GM18498 (cell line): ENCODE measurements at regions not wholly inside any gene's neighbourhood (a gene's known extent, or its start where the extent isn't known, plus 50 kb on each side); places are given as distances from the start of the nearest gene placed in this dataset.
"Not testable (repeated sequence)": the region's sequence is repeated elsewhere in the genome, so short reads cannot be mapped to it uniquely, and the experiment has no call there.

Source experiments
- ATAC-seq: cut with Tn5 transposase; IDR thresholded peaks from one replicate; pipeline ENCODE4 v1.9.1; 2021; ENCODE audit warnings: mild to moderate bottlenecking, moderate library complexity; ENCODE audit not compliant: unreplicated experiment

DNA sequence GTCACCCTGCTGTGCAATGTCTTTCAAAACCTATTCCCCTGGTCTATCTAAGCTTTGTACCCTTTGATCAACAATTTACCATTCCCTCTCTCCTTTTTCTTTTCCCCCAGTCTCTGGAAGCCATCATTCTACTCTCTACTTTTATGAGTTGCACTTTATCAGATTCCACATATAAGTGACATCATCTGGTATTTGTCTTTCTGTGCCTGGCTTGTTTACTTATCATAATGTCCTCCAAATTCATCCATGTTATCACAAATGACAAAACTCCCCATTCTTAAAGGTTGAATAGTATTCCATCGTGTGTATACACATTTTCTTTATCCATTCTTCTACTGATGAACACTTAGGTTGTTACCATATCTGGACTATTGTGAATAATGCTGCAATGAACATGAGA lies 344.2 kb upstream of the CCNH start:
- ATAC-seq: no peak

DNA sequence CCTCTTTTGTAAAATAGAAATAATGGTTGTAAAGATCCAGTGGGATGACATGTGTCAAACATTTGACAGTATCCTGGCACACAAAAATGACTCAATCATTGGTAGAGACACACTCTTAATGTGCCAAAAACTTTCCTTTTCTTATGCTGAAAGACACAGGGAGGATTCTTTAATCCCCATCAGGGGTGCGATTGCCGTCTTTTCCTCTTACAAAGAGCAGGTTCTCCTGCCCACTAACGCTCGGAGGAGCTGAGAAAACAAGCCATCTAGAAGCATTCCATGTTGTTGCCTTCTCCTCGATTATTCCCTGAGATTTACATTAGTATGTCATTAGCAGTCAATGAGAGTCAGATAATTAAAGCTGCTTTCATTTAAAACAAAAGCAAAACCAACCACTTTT lies 342.6 kb upstream of the CCNH start:
- no peak for ATAC-seq

DNA sequence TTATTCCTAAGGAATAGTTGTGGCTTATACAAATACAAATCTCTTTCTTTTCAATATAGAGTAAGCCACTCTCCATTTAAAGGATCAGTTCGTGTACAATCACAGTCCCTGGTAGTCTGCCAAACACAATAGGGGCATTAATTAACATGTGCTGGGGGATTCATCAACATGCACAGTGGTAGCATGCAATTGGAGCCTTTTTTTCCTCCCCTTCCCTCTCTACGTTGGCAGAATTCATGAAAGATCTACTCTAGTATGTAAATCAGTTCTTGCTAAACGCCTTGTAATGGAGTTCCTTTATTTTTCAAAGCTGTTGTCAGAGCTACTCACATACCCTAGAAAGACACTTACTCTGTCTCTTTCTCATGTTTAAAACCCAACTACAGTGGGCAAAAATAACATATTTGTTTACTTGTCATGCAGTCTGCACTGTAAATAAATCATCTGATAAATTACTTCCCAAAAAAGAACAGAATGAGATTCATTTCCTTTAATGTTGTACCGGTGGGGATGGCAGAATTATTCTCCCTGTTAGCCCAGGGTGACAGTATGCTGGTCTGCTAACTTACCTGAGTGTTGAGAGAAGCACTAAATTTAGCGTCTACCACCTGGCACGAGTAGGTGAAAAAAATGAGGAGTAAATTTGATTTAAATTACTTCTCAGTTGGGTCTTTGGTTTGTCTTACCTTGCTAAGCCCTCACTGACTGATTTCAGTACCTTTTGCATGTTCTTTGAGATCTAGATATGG lies 341.5 kb upstream of the CCNH start:
- no peak for ATAC-seq

DNA sequence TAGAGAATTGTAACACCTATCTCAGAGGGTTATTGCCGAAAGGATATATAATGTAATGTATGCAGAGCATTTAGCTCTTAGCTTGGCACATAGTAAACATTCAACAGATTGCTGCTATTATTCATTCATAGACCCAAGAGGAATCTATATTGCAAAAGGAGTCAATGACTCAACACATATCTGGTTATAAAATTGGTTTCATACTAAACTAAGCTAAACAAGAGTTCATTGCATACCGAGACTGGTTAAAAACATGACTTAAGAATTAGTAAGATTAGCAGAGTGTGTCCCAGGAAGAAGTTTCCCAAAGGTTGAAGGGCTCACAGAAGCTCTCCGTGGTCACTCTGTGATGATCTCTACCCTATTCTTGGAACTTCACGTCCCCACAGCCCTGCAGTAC lies 339.6 kb upstream of the CCNH start:
- no peak for ATAC-seq

DNA sequence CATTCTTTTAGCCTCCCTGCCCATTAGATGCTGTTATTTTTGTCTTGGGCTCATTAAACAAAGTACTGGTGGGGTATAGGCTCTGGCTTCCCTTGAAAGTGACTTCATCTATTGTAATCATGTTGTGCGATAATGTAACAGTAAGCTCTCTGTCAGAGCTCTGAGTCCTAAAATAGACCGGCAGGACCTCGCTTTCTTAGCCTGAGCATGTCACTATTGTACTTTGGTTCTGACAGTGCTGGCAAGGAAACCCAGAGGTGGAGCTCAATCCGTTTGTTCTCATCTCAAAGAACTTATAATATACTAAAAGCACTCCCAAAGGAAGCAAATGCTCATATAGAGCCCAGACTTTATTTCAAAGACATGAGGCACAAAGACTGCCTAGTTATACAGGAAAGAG lies 339.1 kb upstream of the CCNH start:
- no peak for ATAC-seq

DNA sequence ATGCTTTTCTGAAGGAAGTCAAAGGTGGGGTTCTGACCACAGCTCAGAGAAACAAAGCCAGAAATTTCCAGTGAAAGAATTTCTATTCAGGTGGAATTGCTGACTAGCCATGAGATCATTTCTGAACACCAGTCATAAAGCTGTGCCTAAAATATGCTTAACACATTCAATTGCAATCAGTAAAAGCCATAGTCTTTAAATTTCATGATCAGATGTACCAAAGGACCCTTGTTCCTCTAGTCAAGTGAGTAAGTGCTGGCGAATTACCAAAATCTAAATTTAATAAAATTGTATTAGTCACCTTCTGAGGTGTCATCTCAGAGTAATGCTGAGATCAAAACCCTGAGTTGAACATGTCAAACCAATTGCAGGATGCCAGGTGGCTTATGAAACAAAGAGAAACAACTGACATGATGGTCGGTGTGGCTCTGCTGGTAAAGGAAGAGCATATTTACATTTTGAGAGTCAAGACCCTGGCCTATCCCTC lies 334.2 kb upstream of the CCNH start:
- ATAC-seq: no peak

DNA sequence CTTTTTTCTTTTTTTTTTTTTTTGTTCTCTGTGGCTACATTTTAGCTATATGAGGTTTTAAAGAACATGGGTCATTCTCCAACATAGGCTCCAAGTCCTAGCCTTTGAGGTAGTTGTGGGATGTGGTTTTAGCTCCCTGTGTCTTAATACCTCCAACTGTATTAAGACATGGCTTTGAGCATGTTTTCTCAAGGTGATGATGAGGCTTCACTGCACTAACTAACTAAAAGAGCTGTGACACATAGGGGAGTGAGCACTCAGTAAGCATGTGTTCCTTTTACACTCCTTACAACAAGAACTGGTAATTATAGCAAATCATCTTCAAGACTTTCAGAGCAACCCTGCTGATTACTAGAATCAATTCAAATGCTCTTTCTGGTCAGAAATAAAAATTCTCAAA lies 333.6 kb upstream of the CCNH start:
- ATAC-seq: no peak

DNA sequence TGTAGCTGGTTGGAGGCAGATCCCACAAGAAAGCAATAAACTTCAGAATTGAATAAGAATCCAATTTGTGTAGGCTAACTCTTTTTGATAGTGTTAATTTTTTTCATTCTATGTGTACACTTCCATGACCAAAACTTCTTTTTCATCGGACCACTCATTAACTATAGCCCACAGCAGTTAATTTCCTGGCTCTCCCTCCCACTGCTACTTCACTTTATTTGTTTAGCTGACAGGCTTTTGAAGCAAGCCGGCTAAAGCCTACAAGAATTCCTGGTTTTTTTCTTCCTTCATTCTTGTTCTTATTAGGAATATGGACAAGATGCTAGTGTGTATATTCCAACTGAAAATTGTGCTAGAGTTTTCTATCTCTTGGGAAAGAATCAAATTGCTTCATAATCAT lies 329.2 kb upstream of the CCNH start:
- no peak for ATAC-seq

DNA sequence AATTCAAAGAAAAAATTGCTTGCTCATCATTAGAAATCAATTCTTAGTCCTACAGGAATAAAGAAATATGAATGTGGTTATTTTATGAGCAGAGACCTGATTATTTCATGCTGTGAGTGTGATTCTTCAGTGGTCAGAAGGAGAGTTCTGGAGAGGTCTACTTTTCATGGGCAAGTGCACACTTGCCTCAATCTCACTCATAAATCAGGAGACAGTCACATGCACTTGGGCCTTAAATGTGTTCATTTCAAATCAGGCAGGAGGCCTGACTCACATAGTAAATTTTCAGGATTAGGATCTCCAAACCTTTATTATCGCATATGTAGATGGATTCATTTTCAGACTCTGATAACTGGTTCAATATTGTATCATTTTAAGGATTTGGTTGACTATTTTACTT lies 323.2 kb upstream of the CCNH start:
- ATAC-seq: no peak

DNA sequence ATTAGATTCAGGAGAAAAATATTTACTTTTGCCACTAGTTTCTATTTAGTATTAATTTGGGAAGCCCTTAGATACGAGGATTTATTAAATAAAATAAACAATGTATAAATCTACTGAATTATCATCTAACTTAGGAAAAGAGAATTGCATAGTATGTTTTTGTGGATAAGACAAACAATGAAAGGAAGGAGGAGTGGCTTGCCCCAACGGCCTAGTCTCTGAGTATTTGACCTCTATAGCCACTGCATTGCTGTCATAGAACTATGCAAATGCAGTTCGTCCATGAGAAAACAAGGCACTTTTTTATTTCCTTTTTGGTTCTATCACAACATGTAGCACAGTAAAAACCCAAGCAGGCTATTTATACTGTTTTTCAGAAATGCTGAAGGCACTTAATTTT lies 321.2 kb upstream of the CCNH start:
- no peak for ATAC-seq

DNA sequence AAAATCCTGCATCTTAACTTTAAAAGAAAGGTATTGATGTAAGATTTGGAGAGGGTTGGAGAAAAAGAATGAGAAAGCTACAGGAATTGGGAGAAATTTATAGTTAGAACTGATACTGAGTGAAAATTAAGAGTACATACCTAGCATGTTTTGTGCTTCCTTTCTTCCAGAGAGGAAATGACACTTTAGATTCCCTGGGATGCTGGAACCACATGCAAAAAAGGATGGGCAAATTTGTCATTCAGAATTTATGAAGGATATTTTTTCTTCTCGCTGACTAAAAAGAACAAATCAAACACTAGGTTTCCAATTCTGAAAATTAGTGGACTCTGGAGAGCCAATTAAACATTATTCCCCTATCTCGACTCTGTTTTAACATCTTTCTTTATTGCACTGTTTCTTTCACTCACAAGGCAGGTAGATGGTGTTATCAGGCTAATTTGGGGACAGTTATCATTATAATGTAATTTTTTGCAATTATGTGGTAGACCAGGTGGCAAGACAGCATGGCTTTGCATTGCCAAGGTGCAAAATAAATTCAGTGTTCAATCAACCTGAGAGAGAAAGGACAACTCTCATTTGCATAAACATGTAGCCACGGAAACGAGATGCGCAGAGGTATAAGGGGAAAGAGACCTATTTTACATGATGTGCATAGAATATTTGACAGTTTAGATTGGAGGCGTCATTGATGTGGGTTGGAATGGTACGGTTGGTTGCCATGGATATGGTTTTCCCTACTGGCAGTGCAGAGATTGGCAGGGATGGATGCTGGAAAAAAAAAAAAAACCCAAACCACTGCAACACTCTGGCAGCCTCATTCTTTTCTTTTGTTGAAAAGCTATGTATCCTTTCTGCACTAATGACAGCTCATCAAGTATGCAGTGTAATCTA lies 320.4 kb upstream of the CCNH start:
- no peak for ATAC-seq

DNA sequence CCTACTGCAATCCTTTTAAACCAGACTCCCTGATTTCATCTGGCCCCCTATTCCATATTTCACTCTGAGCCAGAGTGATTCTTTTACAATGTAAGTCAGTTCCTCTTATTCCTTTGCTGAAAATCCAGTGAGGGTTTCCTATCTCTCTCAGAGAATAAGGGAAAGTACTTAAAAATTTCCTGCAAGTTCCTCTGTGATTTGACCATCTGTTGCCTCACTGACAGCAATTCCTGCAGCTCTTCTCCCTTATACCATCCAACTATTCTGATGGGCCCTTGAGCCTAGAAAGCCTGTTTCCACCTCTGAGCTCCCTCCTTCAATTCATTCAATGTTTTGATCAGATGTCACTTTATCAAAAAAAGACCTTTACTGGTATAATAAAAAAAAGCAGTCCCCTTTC lies 317.1 kb upstream of the CCNH start:
- no peak for ATAC-seq

DNA sequence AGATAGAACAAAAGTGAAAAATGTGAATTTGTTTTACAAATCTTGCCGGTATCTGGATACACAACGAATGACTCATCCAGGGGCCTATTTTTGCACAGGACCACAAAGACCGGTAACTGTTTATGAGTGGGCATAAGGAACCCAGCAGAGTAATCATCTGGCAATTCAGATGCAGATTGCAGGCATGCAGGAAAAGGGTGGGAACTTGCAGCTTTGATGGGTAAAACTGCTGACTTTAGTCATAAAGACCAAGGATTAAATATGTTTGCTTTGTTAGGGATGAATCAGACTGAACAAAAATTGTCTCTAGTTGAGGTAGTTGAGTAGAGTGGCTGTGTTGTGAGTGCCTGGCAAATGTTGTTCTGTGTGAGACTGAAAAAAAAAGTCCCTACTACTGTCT lies 309.6 kb upstream of the CCNH start:
- ATAC-seq: no peak

DNA sequence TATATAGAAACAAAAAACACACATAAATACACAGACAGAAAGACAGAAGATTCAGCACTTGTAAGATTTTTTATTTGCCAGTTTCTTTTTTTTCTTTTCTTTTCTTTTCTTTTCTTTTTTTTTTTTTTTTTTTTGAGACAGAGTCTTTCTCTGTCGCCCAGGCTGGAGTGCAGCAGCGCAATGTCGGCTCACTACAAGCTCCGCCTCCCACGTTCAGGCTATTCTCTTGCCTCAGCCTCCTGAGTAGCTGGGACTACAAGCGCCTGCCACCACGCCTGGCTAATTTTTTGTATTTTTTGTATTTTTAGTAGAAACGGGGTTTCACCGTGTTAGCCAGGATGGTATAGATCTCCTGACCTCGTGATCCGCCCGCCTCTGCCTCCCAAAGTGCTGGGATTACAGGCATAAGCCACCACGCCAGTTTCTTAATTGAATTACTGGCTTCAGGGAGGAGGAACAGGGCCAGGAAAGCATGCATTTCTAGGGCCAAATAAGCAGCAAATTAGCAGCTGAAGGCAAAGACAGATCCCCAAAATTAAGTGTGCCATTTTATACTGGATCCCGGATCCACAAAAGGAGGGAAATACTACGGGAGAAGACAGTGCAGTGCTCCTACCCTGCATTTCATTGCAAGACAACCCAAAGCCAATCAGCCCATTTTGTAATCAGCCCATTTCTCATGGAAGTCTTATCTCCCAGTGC lies 305.6 kb upstream of the CCNH start:
- ATAC-seq: not testable (repeated sequence)

DNA sequence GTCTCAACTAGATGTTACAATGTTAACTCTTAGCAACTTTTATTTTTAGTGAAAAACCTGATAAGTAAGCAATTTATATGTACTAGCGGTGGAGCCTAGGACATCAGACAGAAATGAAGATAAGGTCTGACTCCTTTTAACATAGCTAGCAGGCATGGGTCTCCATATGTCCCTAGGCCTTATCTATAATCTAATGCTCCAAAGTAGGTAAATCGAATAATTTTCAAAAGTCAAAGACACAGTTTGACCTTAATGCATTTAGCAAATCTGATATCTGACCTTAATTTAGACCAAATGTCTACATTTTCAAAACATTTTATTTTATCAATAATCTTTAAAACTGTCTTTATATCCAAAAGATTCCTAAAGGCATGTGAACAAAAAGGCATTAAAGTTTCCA lies 305.0 kb upstream of the CCNH start:
- ATAC-seq: no peak

DNA sequence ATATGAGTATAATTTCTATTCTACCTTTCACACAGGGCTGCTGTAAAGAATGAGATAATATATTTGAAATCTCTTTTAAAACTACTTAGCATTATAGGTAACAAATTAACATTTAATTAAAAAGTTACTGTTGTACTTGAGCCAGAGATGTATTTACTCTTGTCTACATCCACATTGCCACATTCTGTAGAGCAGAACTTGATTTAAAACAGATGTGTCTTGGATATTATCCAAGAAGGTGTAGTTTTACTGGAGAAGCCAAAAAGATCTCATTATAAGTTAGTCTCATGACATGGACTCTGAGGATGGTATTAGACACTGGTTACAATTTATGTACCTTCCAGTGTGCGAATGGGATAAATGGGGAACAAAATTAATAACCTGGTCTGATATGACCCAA lies 293.1 kb upstream of the CCNH start:
- no peak for ATAC-seq

DNA sequence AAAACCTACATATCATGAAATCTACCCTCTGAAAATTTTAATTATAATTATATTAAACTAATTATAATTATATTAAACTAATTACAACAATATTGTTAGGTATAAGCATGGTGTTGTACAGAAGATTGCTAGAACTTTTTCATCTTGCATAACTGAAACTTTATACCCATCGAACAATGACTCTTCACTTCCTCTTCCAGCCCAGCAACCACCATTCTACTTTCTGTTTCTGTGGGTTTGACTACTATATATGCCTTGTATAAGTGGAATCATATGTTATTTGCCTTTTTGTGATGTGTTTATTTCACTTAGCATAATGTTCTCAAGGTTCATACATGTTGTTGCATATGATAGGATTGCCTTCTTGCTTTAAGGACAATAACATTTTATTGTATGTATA lies 274.2 kb upstream of the CCNH start:
- peak; percentile 99 for ATAC-seq

DNA sequence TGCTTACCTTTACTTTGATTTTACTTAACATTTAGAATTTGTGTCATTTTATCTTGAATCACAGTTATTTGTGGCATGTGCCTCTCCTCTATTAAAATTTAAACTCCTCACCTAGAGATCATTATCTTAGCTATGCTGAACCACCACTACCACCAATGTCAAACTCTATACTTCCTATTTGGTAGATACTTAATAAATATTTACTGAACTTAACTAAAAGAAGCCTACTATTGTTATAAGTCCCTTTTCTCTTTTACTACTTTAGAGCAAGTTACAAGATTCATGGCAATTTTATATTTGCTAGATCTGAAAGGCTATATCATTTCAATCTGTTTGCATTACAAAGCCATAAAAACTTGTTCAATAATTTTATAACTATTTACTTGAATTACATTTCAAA lies 273.3 kb upstream of the CCNH start:
- no peak for ATAC-seq

DNA sequence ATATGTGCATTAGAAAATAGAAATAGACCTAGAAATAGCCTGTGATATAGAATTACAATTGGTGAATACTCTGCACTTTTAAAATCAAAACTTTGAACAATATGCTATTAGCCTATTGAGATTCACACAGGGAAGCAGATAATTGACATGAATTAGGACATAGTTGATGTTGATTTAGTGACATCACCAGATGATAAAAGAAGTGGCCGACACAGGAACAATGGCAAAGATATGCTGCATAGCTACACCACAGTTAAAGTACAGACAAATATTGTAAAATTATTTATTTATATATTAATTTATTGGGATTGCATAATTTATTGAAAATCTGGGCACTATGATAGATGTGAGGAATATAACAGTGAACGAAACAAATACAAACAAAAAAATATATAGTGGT lies 261.5 kb upstream of the CCNH start:
- ATAC-seq: no peak

DNA sequence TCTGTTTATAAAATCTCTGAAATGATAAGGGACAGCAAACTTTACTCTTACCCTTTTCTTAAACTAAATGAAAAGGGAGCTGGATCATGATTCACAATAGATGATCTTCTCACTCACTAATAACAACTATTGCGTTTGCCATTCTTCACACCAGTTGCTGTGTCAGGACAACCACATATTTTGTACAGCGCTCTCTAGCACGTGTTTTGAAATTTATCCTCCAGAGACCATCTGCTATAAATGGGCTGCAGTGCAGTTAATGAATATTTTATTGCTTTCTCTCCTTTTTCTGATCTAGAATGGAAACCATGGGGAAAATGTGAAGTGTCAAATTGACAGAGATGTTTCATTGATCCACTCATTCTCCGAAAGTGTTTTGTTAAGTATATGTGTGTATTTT lies 258.4 kb upstream of the CCNH start:
- ATAC-seq: no peak

DNA sequence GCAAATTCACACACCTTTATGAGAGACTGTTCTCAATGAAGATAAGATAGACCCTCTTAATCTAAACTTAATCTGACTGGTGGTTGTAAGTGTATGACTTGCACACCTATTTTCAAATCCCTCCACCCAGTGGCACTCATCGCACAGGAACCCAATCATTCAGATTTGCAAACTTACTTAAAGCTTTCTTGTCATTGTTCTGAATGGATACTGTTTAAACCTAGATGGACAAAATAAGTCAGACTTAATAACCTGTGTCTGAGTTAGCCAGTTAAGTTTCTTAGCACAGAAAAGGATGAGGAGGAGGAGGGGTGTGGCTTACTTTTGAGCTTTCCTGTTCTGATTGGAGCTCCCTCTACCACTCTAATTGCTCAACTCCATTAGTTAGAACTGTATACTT lies 252.4 kb upstream of the CCNH start:
- ATAC-seq: no peak
